ENCODE measurements at regions not wholly inside any gene's neighbourhood (a gene's known extent, or its start where the extent isn't known, plus 50 kb on each side); places are given as distances from the start of the nearest gene placed in this dataset.

DNA sequence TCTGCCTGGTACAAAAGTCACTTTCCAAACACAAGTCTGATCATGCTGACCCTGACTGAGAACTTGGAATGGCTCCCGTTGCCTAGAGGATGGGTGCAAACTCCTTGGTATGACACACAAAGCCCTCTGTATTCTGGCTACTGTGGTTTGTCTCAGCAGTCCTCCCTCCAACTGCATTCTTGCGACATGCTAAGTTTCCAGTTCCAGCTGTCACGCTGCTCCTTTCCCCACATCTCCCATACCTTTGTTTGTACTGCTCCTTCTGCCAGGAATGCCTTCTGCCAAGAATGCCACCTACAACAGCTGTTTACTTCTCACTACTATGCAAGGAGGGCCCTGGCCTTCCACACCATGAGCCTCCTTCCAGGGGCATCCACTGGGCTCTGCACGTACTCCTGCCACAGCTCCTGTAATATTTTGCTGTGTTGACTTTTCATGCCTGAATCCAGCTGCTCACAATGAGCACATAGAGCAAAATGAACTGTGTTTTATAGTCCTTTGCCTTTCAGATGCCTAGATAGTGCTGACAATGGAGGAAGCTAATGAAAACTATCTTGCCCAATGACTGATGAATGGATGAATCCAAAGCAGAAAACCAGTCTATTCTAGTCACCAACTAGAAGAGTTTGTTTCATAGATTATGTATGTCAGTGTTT, 543.7 kb downstream of the EFNB2 start:
- Mint-ChIP-seq H3K27me3 (peaks cover 0 to 22% (median 2%) of the 10 kb centered on the region in 5 donors), H3K27ac (no peak overlapping the region), H3K4me1 (peaks cover 0 to 2% (median 0%) of the 10 kb centered on the region in 4 donors), H3K4me3 (no peak overlapping the region), H3K9me3 (peaks cover 0 to 5% (median 0%) of the 10 kb centered on the region in 9 donors), H3K36me3 (no peaks in the 10 kb centered on the region)
- no peak for DNase-seq
- ATAC-seq = no peak
- POLR2A ChIA-PET = no interaction called here

DNA sequence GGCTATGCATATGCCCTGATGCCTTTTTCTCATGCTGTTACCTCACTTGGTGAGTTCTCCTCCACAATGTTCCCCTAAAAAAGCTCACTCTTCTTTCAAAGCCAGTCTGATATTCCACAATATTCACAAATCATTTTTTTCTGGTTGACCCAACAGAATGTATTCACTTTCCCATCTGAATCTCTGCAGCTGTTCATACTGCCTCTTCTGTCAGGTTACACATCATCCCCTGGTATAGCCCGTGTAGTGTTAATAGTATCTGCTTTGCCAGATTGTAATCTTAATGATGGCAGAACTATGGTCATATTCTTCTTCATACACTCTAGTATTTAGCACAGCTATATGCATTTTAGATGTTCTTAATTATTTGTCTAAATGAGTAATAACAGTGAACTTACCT, 544.3 kb downstream of the EFNB2 start:
- Mint-ChIP-seq H3K36me3 (no peaks in the 10 kb centered on the region), H3K9me3 (peaks cover 0 to 5% (median 0%) of the 10 kb centered on the region in 9 donors), H3K4me1 (peaks cover 0 to 2% (median 0%) of the 10 kb centered on the region in 4 donors), H3K27ac (no peak overlapping the region), H3K27me3 (peaks cover 0 to 22% (median 2%) of the 10 kb centered on the region in 5 donors), H3K4me3 (no peak overlapping the region)
- DNase-seq = no peak
- POLR2A ChIA-PET = no interaction called here
- ATAC-seq = no peak

DNA sequence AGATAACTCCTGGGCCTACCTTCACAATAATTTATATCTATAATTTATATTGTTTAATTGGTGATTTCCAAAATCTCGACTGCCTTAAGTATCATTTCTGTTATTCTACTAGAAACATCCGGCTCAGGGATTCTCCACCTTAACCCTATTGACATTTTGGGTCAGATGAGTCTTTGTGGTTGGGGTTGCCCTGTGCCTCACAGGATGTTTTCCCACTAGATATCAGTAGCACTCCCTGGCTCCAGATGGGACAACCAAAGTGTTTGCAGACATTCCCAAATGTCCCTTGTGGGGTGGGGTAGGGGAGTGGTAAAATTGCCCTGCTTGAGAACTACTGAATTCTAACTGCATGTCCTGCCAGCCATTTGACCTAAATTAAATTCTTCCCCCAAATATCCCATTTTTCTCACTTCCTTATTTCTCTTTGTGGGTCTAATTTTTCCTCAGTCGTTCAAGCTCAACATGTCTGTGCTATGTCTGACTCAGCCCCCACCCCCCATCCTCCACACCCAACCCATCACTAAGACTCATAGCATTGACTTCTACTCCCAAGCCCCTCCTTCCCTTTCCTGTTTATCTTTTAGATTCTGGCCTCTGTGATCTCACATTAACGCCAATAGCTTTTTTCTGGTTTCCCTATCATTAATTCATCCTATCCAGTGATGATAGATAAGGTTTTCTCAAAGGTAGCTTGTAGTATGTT, 545.1 kb downstream of the EFNB2 start:
- no peaks in the 10 kb centered on the region for H3K36me3 Mint-ChIP-seq
- POLR2A ChIA-PET = no interaction called here
- ATAC-seq = no peak

DNA sequence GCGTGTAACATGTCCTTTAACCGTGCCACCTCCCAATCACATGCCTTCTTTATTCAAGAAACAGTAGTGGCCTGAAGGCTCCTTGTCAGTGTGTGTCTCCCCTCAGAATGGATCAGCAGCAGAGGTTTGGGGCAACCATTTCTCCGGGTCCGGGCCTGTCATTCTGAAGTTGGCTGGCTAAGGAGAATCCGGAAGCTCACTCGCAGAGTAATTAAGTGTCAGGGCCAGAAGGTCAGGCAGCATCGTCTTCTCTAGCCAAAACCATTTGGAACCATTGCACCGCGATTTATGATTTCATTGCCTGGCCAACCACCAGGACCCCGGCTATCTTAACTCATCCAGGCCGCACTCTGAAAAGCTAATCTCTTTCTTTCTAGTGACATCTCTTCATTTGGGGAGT, 550.8 kb downstream of the EFNB2 start:
- Mint-ChIP-seq H3K4me1 (no peaks in the 10 kb centered on the region), H3K27me3 (peaks cover 0 to 9% (median 0%) of the 10 kb centered on the region in 5 donors), H3K9me3 (peaks cover 0 to 5% (median 0%) of the 10 kb centered on the region in 9 donors), H3K4me3 (no peak overlapping the region), H3K27ac (no peak overlapping the region), H3K36me3 (no peaks in the 10 kb centered on the region)
- DNase-seq = no peak
- no peak for ATAC-seq
- POLR2A ChIA-PET = no interaction called here

More for the DNA sequence above, 545.1 kb downstream of the EFNB2 start:
- Mint-ChIP-seq H3K27me3 (peaks cover 0 to 22% (median 2%) of the 10 kb centered on the region in 5 donors), H3K4me3 (no peak overlapping the region), H3K27ac (no peak overlapping the region), H3K9me3 (peaks cover 0 to 5% (median 0%) of the 10 kb centered on the region in 9 donors), H3K4me1 (peaks cover 0 to 2% (median 0%) of the 10 kb centered on the region in 4 donors)
- no peak for DNase-seq

DNA sequence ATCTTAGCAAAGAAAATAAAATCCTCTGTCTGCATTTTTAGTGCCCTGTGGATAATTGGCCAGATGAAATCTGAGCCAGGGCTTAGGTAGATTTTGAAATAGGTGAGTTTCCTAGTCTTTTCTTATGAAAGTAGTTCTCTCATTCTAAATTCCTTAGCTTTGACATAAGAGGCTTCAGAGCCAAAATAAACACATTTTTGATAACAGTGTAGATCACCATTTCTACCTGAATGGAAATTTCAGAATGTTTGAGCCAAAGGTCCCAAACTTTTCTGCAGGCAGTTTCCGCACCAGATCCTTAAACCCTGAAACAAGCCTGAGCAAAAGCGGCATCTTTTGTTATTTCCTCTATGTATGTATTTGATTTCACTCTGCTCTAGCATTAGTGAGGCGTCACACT, 551.2 kb downstream of the EFNB2 start:
- peaks cover 0 to 5% (median 0%) of the 10 kb centered on the region in 9 donors for H3K9me3 Mint-ChIP-seq
- H3K36me3 Mint-ChIP-seq = no peaks in the 10 kb centered on the region
- H3K4me1 Mint-ChIP-seq = no peaks in the 10 kb centered on the region
- H3K27ac Mint-ChIP-seq = no peak overlapping the region
- ATAC-seq (no peak), DNase-seq (no peak)
- H3K27me3 Mint-ChIP-seq = peaks cover 0 to 9% (median 0%) of the 10 kb centered on the region in 5 donors
- no peak overlapping the region for H3K4me3 Mint-ChIP-seq
- POLR2A ChIA-PET = no interaction called here

DNA sequence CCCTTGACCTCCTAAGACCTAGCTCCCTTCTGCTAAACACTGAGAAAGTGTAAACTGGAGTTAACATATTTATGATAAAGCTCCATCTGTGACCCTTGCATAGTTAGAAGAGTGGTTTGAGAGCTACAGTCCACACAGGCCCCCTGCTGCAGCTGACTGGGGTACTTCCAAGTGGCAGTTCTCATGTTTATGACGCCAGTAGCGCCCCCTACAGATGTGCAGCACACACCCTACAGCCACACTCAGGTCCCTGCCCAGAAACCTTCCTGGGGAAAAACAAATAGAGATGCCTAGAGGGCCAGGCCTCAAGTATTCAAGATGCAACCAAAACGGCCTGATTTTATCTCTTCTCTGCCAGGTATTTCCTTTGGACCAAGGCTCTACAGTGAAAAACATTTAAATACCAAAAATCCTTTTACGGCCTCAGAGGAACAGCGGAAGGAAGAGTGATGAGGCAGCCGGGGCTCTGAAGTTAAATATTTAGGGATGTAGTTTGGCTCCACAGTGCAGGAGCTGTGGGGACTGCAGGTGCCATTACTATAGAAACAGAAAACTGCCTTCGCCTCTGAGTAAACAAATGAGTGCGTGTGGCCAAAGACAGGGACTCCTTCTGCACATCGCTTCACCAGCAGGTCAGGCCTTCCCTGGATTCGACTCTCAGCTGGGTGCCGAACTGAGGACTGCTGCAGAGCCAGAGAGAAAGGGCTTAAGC, 553.1 kb downstream of the EFNB2 start:
- Mint-ChIP-seq H3K4me3 (no peak overlapping the region), H3K27ac (no peak overlapping the region), H3K9me3 (peaks cover 0 to 2% (median 0%) of the 10 kb centered on the region in 9 donors), H3K36me3 (no peaks in the 10 kb centered on the region), H3K4me1 (no peaks in the 10 kb centered on the region), H3K27me3 (peaks cover 0 to 3% (median 0%) of the 10 kb centered on the region in 5 donors)
- POLR2A ChIA-PET = no interaction called here
- ATAC-seq (no peak), DNase-seq (no peak)

DNA sequence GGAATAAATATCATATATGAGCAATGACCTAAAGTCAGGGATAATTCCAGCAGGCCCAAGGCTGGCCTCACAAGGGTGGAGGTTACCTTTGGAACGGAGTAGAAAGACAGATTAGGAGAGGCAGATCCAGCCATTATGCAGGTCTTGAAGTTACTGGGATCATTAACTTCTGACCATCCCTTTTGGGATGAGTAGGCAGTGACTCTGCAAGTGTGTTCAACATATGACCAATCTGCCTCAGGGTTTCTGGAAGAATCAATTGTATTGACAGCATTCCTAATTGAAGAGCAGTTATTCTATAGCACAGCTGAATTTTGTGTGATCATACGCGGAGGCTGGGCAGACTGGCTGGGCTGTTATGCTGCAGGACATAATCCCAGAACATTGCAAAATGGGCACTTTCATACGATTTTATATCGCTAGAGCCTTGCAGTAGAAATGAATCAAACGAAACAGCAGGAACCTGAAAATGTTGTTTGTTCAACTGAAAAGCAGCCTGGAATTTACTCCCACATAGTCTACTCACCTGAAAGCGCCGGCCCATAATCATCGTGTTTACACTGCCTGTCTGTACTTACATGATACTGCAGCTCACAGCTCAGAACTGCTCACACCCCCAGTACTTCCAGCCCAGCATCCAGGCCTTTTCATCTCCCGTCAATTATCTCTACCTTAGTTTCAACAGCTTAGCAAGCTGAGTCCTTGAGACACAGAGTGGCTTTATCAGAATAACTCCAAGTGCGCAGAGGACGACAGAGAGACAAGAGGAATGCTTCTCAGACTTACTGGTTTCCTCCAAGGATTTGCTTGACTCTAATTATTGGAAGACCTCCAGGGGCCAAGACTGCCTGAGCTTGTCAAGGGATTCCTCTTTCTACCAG, 556.1 kb downstream of the EFNB2 start:
- no peak overlapping the region for H3K4me3 Mint-ChIP-seq
- H3K4me1 Mint-ChIP-seq = no peaks in the 10 kb centered on the region
- no peaks in the 10 kb centered on the region for H3K27me3 Mint-ChIP-seq
- POLR2A ChIA-PET = no interaction called here
- H3K36me3 Mint-ChIP-seq = no peaks in the 10 kb centered on the region
- H3K27ac Mint-ChIP-seq = no peak overlapping the region
- no peak for ATAC-seq
- peaks cover 0 to 12% (median 1%) of the 10 kb centered on the region in 9 donors for H3K9me3 Mint-ChIP-seq
- no peak for DNase-seq

DNA sequence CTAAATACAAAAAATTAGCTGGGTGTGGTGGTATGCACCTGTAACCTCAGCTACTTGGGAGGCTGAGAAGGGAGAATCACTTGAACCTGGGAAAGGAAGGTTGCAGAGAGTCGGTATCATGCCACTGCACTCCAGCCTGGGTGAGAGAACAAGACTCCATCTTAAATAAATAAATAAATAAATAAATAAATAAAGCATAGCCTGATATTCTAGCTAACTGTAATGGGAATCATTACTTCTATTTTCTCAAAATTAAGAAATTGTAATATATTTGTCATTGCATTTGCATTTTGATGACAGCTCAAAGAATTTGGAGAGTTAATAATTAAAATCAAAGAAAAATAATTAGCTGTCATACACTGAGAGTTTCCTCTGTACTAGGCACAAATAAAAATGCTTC, 561.1 kb downstream of the EFNB2 start:
- no peak for DNase-seq
- ATAC-seq = no peak
- no peak overlapping the region for H3K4me3 Mint-ChIP-seq
- H3K27ac Mint-ChIP-seq = no peak overlapping the region
- H3K9me3 Mint-ChIP-seq = peaks cover 0 to 12% (median 0%) of the 10 kb centered on the region in 9 donors
- H3K27me3 Mint-ChIP-seq = peaks cover 0 to 5% (median 0%) of the 10 kb centered on the region in 5 donors
- no peaks in the 10 kb centered on the region for H3K36me3 Mint-ChIP-seq
- no peaks in the 10 kb centered on the region for H3K4me1 Mint-ChIP-seq
- POLR2A ChIA-PET = no interaction called here

DNA sequence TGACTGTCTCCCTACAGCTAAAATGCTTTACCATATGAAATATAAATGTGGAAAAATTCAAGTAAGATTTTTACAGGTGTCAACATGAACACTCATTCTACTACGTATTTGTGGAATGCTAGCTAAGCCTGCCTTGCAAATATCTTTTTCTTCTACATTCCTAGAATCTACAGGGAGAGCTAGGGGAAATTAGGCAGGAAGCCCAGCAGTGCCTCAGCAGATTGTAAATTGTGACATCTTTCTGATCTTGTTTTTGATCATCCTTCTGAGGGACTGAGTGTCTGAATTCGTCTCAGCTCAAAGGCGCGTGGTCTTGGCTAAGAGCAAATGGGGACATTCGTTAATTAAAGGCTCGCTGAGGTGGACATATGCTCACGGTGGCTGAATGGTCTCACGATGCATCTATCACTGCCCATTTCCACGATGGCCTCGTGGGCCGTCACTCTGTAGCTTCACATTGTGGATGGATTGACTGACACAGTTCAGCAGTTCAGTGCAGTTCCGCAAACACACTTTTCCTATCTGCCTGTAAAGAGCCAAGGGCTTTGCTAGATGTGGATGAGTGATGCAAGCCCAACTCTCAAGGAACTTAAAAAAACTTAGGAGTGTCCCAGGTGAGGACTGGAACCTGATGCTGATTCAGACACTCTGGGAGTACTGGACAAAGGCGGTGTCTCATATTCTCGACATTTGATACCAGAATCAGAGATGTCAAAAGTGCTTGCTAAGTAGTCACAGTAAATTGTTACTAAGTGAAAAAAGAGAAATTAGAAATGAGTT, 562.5 kb downstream of the EFNB2 start:
- POLR2A ChIA-PET = no interaction called here
- Mint-ChIP-seq H3K27me3 (peaks cover 0 to 5% (median 0%) of the 10 kb centered on the region in 5 donors), H3K27ac (no peak overlapping the region), H3K36me3 (no peaks in the 10 kb centered on the region), H3K4me1 (no peaks in the 10 kb centered on the region), H3K9me3 (peaks cover 0 to 12% (median 0%) of the 10 kb centered on the region in 9 donors), H3K4me3 (no peak overlapping the region)
- DNase-seq = no peak
- no peak for ATAC-seq

DNA sequence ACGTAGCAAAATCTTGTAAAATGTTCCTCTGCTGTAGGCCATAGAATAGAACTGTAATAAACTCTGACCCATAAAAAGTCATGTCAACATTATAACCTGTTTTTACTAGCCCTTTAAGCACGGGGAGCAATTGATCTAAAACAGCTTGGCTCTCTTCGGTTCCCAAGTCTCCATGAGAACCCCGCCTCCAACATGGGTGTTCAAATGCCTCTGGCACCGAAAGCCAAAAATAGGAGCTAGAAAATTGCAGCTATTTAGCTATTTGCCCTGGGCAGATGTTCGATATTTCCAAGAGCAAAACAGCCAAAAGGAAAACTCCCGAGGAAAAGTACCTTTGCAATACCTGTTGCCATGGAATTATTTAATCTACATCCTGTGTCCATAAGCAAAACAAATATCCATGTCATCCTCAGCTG, 563.1 kb downstream of the EFNB2 start:
- Mint-ChIP-seq H3K36me3 (no peaks in the 10 kb centered on the region), H3K9me3 (peaks cover 0 to 12% (median 0%) of the 10 kb centered on the region in 9 donors), H3K27me3 (peaks cover 0 to 5% (median 4%) of the 10 kb centered on the region in 5 donors), H3K27ac (no peak overlapping the region), H3K4me1 (no peaks in the 10 kb centered on the region), H3K4me3 (no peak overlapping the region)
- DNase-seq (no peak), ATAC-seq (no peak)
- POLR2A ChIA-PET = no interaction called here

DNA sequence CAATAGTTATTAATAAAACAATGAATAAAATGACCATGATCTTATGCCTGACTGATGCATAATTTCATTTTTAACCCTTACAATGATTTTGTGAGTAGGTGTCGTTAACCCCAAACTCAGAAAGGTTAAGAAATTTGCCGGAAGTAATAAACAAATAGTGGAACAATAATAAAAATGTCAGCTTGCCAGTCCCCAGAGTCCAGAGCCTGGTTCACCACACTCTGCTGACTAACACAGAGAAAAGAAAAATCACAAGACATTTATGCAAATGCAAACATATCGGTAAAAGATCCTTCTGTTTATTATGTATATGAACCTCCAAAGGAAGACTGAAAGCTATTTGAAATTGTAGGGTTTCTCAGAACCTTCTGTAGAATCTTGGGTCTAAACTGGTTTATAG, 563.7 kb downstream of the EFNB2 start:
- POLR2A ChIA-PET = no interaction called here
- Mint-ChIP-seq H3K36me3 (no peaks in the 10 kb centered on the region), H3K27me3 (peaks cover 0 to 8% (median 4%) of the 10 kb centered on the region in 5 donors), H3K27ac (no peak overlapping the region), H3K9me3 (peaks cover 0 to 12% (median 0%) of the 10 kb centered on the region in 9 donors), H3K4me3 (no peak overlapping the region), H3K4me1 (no peaks in the 10 kb centered on the region)
- DNase-seq (no peak), ATAC-seq (no peak)

DNA sequence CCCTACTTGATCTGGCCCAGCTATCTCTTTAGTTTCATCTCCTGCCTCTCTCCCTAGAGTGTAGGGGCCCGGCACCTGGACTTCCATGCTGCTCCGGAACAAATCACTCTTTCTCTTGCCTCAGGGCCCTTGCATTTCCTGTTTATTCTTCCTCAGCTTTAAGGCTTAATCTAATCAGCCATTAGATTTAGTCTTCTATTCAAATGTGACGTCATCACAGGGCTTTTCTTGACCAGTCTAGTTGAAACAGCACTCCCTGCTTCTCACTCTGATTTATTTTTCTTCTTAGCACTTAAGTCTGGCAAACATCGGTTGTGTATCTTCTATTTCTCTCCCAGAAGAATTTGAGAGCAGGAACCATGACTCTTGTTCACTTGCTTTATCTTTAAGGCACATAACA, 564.1 kb downstream of the EFNB2 start:
- POLR2A ChIA-PET = no interaction called here

More for the DNA sequence above, 564.1 kb downstream of the EFNB2 start:
- H3K4me1 Mint-ChIP-seq = no peaks in the 10 kb centered on the region
- H3K36me3 Mint-ChIP-seq = no peaks in the 10 kb centered on the region
- DNase-seq = no peak
- no peak overlapping the region for H3K27ac Mint-ChIP-seq
- no peak overlapping the region for H3K4me3 Mint-ChIP-seq
- ATAC-seq = no peak
- peaks cover 0 to 11% (median 0%) of the 10 kb centered on the region in 9 donors for H3K9me3 Mint-ChIP-seq
- H3K27me3 Mint-ChIP-seq = peaks cover 0 to 8% (median 4%) of the 10 kb centered on the region in 5 donors

Measured in naive thymus-derived CD8-positive, alpha-beta T cell (primary cell).